ENCODE measurements at regions not wholly inside any gene's neighbourhood (a gene's known extent, or its start where the extent isn't known, plus 50 kb on each side); places are given as distances from the start of the nearest gene placed in this dataset.

DNA sequence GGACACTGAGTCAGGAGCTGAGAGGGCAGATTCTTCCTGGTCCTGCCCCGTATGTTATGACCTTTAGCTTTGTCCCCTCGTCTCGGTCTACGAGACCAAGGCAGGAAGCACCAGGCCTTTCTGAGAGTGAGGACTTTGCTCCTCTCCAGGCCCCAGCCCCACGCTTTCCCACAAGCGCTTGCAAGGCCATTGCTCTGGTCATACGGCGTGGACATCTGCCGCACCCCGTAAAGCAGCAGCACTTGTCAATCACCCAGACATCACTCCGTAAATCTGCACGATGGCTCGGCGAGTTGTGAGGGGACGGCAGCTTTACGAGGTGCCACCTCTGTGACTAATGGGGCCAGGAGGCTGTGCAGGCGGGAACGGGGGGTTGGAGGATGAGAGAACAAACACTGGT, 100.8 kb upstream of the TWIST2 start:
- Histone ChIP-seq H3K27ac (no peak overlapping the region), H3K4me2 (no peak overlapping the region), H3K9ac (no peak overlapping the region), H3K27me3 (no peaks in the 10 kb centered on the region), H3K36me3 (peaks cover 0 to 5% (median 0%) of the 10 kb centered on the region in 11 experiments; a peak in 1 of 22 replicates), H3K4me1 (no peaks in the 10 kb centered on the region), H3K9me3 (replicated peaks in 1 of 11) (peaks cover 13 to 55% (median 41%) of the 10 kb centered on the region in 11 experiments), H3K4me3 (no peak overlapping the region), H4K20me1 (no peaks in the 10 kb centered on the region)
- TF ChIP-seq Cebpa-rat (IDR thresholded peaks at IDR 0.05): no peak

DNA sequence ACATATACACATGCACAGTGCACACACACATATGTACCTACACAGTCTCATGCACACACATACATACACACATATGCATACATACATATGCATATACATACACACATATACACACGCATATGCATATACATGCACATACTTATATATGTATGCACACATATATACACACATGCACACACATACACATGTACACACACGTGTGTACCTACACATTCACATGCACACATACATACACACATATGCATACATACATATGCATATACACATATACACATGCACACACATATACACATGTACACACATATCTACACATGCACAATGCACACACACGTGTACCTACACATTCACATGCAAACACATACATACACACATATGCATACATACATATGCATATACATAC, 100.3 kb upstream of the TWIST2 start:
- no peak for TF ChIP-seq Cebpa-rat (IDR thresholded peaks at IDR 0.05)
- no peak overlapping the region for H3K9ac ChIP-seq
- H3K4me1 ChIP-seq: no peaks in the 10 kb centered on the region
- no peaks in the 10 kb centered on the region for H3K27me3 ChIP-seq
- no peak overlapping the region for H3K4me2 ChIP-seq
- H3K9me3 ChIP-seq (replicated peaks in 1 of 11): peaks cover 13 to 56% (median 39%) of the 10 kb centered on the region in 11 experiments
- H3K36me3 ChIP-seq: peaks cover 0 to 5% (median 0%) of the 10 kb centered on the region in 11 experiments; a peak in 1 of 22 replicates
- no peak overlapping the region for H3K4me3 ChIP-seq
- no peaks in the 10 kb centered on the region for H4K20me1 ChIP-seq
- H3K27ac ChIP-seq: no peak overlapping the region

DNA sequence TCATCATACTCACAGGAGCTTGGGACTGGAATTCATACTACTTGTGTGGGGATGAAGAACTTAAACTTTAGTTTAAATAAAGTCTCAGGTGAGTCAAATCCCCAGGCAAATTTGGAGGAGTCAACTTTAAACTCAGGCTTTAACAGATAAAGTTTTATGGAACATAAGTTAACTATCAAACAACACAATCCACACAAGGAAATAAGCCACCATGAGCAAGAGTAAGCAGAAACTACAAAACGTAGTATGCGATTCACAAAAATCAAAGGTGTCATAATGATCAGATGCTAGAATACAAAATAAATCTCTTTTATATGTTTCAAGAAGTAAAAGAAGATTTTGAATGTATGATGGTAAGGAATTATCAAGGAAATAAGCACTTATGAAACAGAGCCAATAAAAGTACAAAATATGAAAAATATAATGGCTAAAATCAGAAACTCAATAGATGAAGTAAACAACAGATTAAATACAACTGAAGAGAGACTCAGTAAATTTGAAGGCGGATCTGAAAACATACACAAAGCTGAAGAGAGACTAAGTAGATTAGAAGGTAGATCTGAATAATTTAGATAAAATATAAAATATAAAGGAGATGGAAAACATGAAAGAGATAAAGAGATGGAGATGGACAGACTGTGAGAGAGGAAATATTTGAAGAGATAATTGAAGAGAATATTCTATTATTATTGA, 97.5 kb upstream of the TWIST2 start:
- H3K4me3 ChIP-seq: no peak overlapping the region
- H3K36me3 ChIP-seq: peaks cover 0 to 5% (median 0%) of the 10 kb centered on the region in 11 experiments; a peak in 1 of 22 replicates
- H3K4me2 ChIP-seq: no peak overlapping the region
- no peak overlapping the region for H3K9ac ChIP-seq
- peaks cover 13 to 40% (median 26%) of the 10 kb centered on the region in 11 experiments for H3K9me3 ChIP-seq (replicated peaks in 1 of 11)
- no peaks in the 10 kb centered on the region for H3K27me3 ChIP-seq
- no peaks in the 10 kb centered on the region for H4K20me1 ChIP-seq
- H3K4me1 ChIP-seq: no peaks in the 10 kb centered on the region
- H3K27ac ChIP-seq: no peak overlapping the region
- no peak for TF ChIP-seq Cebpa-rat (IDR thresholded peaks at IDR 0.05)

DNA sequence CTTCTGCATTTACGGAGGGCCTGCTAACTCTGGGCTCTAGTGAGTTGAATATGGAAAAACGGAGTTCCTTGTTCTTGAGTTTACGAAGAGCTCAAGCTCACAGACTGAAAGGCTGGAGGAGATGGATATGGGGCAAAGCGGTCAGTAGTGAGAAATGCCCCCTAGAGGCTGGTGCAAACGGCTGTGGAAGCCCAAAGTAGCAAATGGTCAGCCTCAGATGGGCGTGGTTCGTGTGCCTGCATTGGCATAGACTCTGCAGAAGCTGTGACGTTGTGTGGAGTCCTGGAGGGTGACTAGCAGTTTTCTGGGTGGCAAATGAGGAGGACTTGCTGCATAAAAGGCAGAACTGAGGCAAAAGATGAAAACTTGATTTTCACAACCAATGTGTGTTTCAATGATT, 93.6 kb upstream of the TWIST2 start:
- H3K4me1 ChIP-seq: no peaks in the 10 kb centered on the region
- no peak overlapping the region for H3K4me3 ChIP-seq
- H4K20me1 ChIP-seq: no peaks in the 10 kb centered on the region
- no peak overlapping the region for H3K4me2 ChIP-seq
- TF ChIP-seq Cebpa-rat (IDR thresholded peaks at IDR 0.05): no peak
- no peak overlapping the region for H3K27ac ChIP-seq
- H3K36me3 ChIP-seq: peaks cover 0 to 5% (median 0%) of the 10 kb centered on the region in 11 experiments; a peak in 1 of 22 replicates
- H3K27me3 ChIP-seq: no peaks in the 10 kb centered on the region
- H3K9me3 ChIP-seq (replicated peaks in 1 of 11): peaks cover 11 to 34% (median 21%) of the 10 kb centered on the region in 11 experiments
- H3K9ac ChIP-seq: no peak overlapping the region

DNA sequence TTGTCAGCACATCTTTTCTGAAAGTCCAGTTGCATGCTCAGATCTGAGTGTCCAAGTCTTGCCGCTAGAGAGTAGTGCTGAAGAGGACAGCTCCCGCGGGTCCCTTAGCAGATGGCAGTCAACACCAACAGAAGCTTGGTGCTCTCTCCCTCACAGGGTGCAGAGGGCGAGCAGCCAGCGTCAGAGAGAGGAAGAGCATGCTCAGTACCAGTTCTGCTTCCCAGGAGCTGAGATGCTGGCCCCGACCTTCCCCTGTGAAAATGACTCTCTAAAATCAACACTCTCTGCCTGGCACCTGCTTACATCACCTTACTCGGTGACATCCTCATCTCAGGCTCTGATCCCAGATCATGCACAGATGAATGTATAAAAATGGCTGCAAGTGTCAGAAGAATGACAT, 86.0 kb upstream of the TWIST2 start:
- Histone ChIP-seq H3K4me3 (no peak overlapping the region), H3K9me3 (replicated peaks in 1 of 11) (peaks cover 0 to 17% (median 5%) of the 10 kb centered on the region in 11 experiments; a peak in 16 of 22 replicates), H3K4me2 (no peak overlapping the region), H3K27me3 (no peaks in the 10 kb centered on the region), H3K27ac (no peak overlapping the region), H3K36me3 (no peaks in the 10 kb centered on the region; a peak in 1 of 22 replicates), H3K4me1 (no peaks in the 10 kb centered on the region), H3K9ac (no peak overlapping the region), H4K20me1 (no peaks in the 10 kb centered on the region)
- TF ChIP-seq Cebpa-rat (IDR thresholded peaks at IDR 0.05): no peak

DNA sequence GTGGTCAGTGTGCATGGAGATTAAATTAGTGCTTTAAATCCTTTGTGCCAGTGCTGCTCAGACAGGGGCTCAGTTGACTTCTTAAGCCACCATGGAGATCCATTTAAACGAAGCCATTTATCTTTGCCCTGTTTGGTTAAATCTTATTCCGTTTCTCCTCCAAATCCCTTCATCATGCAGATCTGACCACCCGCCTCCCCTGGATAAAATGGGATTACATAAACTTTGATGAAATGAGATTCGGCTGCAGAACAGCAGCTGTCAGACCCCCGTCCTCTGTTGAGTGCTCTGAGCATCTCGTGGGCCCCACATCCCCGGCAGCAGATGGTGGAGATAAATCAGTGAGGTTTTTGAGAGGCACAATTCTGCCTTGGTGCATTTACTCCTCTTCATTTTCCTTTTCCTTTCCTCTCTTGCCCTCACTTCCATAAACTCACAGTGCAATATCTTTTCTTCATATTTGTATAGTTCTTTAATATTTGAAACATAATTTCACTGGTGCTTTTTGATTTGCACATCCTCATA, 84.4 kb upstream of the TWIST2 start:
- Histone ChIP-seq H3K4me3 (no peak overlapping the region), H3K9me3 (replicated peaks in 1 of 11) (peaks cover 16 to 34% (median 22%) of the 10 kb centered on the region in 11 experiments; a peak in 20 of 22 replicates), H3K27me3 (no peaks in the 10 kb centered on the region), H4K20me1 (no peaks in the 10 kb centered on the region), H3K4me1 (no peaks in the 10 kb centered on the region), H3K4me2 (no peak overlapping the region), H3K27ac (no peak overlapping the region), H3K36me3 (no peaks in the 10 kb centered on the region; a peak in 1 of 22 replicates), H3K9ac (no peak overlapping the region)
- TF ChIP-seq Cebpa-rat (IDR thresholded peaks at IDR 0.05): no peak

DNA sequence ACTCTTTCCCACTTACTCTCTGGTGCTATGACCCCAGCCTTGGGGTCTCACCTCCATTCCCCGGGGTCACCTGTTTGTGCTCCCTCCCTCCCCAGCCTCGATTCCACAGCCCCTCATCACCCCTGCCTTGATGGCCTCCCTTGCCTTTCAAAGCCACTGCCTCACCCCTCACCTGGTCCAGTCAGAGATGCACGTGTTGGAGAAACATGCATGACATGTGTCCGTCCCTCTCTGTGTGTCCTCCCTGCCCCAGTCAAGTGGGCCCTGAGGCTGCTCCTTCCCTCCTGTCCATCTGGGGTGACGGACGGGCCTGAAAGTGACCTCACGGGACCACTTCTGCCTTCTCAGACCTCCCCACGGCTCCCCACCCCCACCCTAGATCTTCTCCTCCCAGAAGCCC, 82.3 kb upstream of the TWIST2 start:
- Histone ChIP-seq H3K9me3 (replicated peaks in 1 of 11) (peaks cover 33 to 53% (median 38%) of the 10 kb centered on the region in 11 experiments; a peak in 21 of 22 replicates), H3K27me3 (no peaks in the 10 kb centered on the region), H3K36me3 (no peaks in the 10 kb centered on the region; a peak in 1 of 22 replicates), H3K4me3 (no peak overlapping the region), H3K4me2 (no peak overlapping the region), H3K9ac (no peak overlapping the region), H3K4me1 (no peaks in the 10 kb centered on the region), H4K20me1 (no peaks in the 10 kb centered on the region), H3K27ac (no peak overlapping the region)
- no peak for TF ChIP-seq Cebpa-rat (IDR thresholded peaks at IDR 0.05)

DNA sequence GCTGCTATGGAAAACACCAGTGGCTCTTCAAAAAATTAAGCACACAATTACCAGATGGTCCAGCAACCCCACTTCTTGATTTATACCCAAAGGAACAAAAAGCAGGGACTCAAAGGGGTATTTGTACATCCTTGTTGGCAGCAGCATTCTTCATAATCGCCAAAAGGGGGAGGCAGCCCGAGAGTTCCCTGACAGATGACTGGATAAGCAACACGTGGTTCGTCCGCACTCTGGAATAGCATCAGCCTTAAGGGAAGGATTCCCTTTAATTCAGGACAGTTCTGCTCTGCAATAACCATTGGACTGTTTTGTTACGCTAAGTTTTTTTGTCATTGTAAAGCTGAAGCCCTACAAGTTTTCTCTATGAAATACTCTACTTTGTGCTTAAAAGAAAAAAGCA, 76.7 kb upstream of the TWIST2 start:
- H3K27ac ChIP-seq: no peak overlapping the region
- no peaks in the 10 kb centered on the region for H3K27me3 ChIP-seq
- H3K4me3 ChIP-seq: no peak overlapping the region
- no peak for TF ChIP-seq Cebpa-rat (IDR thresholded peaks at IDR 0.05)
- no peak overlapping the region for H3K4me2 ChIP-seq
- H3K36me3 ChIP-seq: peaks cover 0 to 19% (median 0%) of the 10 kb centered on the region in 11 experiments; a peak in 8 of 22 replicates
- no peaks in the 10 kb centered on the region for H4K20me1 ChIP-seq
- H3K4me1 ChIP-seq: peaks cover 3 to 17% (median 15%) of the 10 kb centered on the region in 10 experiments; a peak in 18 of 20 replicates
- H3K9me3 ChIP-seq (replicated peaks in 1 of 11): peaks cover 87 to 100% (median 91%) of the 10 kb centered on the region in 11 experiments
- no peak overlapping the region for H3K9ac ChIP-seq

DNA sequence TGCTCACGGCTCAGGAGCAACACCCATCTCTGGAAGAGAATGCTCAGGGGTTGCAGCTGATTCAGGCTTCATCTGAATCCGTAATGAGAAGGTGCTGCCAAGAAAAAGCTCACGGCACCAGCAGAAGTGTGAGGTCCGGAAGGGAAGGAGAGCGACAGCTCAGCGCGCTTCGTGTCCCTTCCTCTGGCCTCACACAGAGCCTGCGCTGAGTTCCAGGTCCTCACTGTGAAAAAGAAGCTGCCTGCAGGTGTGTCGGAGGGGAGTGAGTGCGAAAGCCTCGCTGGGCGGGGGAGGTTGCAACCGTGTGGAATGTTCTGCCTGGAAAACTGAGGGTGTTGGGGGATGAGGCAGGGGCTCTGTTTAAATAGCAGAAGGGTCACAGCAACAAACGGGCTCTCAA, 76.2 kb upstream of the TWIST2 start:
- Histone ChIP-seq H3K36me3 (peaks cover 0 to 19% (median 0%) of the 10 kb centered on the region in 11 experiments; a peak in 8 of 22 replicates), H4K20me1 (no peaks in the 10 kb centered on the region), H3K27me3 (no peaks in the 10 kb centered on the region), H3K4me1 (peaks cover 3 to 17% (median 15%) of the 10 kb centered on the region in 10 experiments; a peak in 18 of 20 replicates), H3K4me2 (no peak overlapping the region), H3K27ac (no peak overlapping the region), H3K9me3 (replicated peaks in 1 of 11) (peaks cover 91 to 100% (median 94%) of the 10 kb centered on the region in 11 experiments), H3K4me3 (no peak overlapping the region), H3K9ac (no peak overlapping the region)
- TF ChIP-seq Cebpa-rat (IDR thresholded peaks at IDR 0.05): no peak

Measured in BLaER1 treated with 17β-estradiol and CSF1 and Interleukin-3, amounts not matched to agents 10 nM and 100 nM (cell line).